Retinal pigment epithelial cell (primary cell): ENCODE measurements at regions not wholly inside any gene's neighbourhood (a gene's known extent, or its start where the extent isn't known, plus 50 kb on each side); places are given as distances from the start of the nearest gene placed in this dataset.

ENCODE experiments used
- DNase-seq: peaks from one replicate; pipeline ENCODE4 v3.0.0-alpha.2; 2010; ENCODE audit warnings: low read depth
- H3K4me3 ChIP-seq: 2 replicates; pipeline ENCODE4 v1.5.1; 2011; ENCODE audit warnings: mild to moderate bottlenecking, low read length, control low read depth, moderate library complexity
- CTCF ChIP-seq: conservative IDR thresholded peaks from 2 replicates; pipeline ENCODE4 v1.5.1; 2011; ENCODE audit warnings: low read depth, low read length, control low read depth, inconsistent platforms

- TF ChIP-seq CTCF = no peak
- H3K4me3 ChIP-seq = no peak overlapping the region
- DNase-seq = no peak
Measured at GRCh38 chr1:30514137-30514654, 209.2 kb downstream of the MATN1 start.

- no peak for TF ChIP-seq CTCF
- no peak overlapping the region for H3K4me3 ChIP-seq
- DNase-seq = no peak
Measured at GRCh38 chr1:30513396-30514136, 209.8 kb downstream of the MATN1 start.

GRCh38 chr1:30512914-30513265 is 210.5 kb downstream of the MATN1 start:
- H3K4me3 ChIP-seq = no peak overlapping the region
- TF ChIP-seq CTCF = no peak
- no peak for DNase-seq

- no peak overlapping the region for H3K4me3 ChIP-seq
- no peak for DNase-seq
- TF ChIP-seq CTCF = no peak
Measured at GRCh38 chr1:30511991-30512913, 211.1 kb downstream of the MATN1 start.

- TF ChIP-seq CTCF = no peak
- no peak for DNase-seq
- H3K4me3 ChIP-seq = no peak overlapping the region
Measured at GRCh38 chr1:30511563-30511962, 211.8 kb downstream of the MATN1 start.

GRCh38 chr1:30511106-30511505 is 212.3 kb downstream of the MATN1 start:
- DNase-seq = no peak
- no peak for TF ChIP-seq CTCF
- no peak overlapping the region for H3K4me3 ChIP-seq

- TF ChIP-seq CTCF = no peak
- no peak overlapping the region for H3K4me3 ChIP-seq
- no peak for DNase-seq
Measured at GRCh38 chr1:30509670-30510069, 213.7 kb downstream of the MATN1 start.
